ENCODE measurements at regions not wholly inside any gene's neighbourhood (a gene's known extent, or its start where the extent isn't known, plus 50 kb on each side); places are given as distances from the start of the nearest gene placed in this dataset.

DNA sequence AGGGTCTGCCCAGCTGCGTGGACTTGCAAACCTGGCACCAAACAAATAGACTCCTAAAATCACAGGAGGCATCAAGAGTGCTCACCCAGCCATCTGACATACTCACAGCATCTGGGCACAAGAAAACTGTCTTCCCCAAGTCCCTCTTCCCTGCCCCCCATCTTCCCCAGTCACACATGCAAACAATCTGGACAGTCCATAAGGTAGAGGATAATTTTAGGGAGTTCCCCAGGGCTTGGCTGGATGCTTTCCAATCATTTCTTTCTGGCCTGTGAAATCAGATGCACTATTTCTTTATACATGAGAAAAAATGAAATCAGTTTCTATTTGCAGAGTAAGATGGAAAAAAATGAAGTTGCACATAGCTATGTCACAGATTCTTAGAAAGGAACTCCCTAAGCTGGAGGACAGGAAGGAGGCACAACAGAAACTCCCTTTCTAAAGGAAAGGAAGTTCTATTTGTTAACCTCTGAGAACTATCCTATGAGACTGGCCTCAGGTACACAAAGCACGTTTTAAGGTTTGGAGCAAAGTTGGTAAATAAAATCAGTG lies 342.3 kb downstream of the HNRNPD start:
- TF ChIP-seq, protein P1, sequence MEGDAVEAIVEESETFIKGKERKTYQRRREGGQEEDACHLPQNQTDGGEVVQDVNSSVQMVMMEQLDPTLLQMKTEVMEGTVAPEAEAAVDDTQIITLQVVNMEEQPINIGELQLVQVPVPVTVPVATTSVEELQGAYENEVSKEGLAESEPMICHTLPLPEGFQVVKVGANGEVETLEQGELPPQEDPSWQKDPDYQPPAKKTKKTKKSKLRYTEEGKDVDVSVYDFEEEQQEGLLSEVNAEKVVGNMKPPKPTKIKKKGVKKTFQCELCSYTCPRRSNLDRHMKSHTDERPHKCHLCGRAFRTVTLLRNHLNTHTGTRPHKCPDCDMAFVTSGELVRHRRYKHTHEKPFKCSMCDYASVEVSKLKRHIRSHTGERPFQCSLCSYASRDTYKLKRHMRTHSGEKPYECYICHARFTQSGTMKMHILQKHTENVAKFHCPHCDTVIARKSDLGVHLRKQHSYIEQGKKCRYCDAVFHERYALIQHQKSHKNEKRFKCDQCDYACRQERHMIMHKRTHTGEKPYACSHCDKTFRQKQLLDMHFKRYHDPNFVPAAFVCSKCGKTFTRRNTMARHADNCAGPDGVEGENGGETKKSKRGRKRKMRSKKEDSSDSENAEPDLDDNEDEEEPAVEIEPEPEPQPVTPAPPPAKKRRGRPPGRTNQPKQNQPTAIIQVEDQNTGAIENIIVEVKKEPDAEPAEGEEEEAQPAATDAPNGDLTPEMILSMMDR (IDR thresholded peaks at IDR 0.05) = no peak
- no peak for TF ChIP-seq ZFX (IDR thresholded peaks at IDR 0.05; ENCODE audit: borderline replicate concordance)
- H3K27ac ChIP-seq = no peak overlapping the region

DNA sequence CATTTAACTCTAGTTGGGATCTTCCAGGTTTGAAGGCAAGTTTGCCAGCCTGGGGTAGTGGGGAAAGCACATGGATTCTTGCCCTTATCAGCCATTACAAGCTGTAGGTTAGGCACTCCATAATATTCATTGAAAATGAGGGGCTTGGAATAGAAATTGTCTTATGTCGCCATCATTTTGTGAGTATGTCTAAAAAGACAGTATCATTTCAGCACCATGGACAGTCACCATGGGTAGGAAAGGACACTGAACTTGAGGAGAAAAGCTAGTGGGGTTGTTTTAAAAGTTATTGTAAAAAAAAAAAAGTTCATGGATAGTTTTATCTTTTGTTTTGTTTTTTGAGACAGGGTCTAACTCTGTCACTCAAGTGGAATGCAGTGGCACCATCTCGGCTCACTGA lies 356.1 kb downstream of the HNRNPD start:
- H3K27ac ChIP-seq = no peak overlapping the region
- TF ChIP-seq ZFX (IDR thresholded peaks at IDR 0.05; ENCODE audit: borderline replicate concordance) = no peak
- TF ChIP-seq, protein P1 (IDR thresholded peaks at IDR 0.05) = no peak

DNA sequence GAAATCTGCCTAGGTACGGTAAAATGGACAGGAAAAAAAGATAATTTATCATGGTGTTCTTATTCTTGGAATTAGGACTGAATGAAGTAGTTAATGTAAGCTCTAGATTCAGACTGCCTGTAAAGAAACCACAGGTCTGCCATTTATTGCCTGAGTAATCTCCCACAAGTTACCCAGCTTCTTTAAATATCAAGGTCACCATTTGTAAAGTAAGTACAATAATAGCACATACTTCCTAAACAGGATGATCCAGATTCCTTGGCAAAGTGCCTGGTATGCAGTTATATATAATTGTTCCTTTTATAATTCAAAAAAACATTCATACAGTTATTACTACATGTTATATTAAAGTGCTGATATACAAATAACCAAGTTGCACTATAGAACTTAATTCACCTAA lies 368.6 kb downstream of the HNRNPD start:
- TF ChIP-seq ZFX (IDR thresholded peaks at IDR 0.05; ENCODE audit: borderline replicate concordance) = no peak
- TF ChIP-seq, protein P1 (IDR thresholded peaks at IDR 0.05) = no peak
- H3K27ac ChIP-seq = no peak overlapping the region

DNA sequence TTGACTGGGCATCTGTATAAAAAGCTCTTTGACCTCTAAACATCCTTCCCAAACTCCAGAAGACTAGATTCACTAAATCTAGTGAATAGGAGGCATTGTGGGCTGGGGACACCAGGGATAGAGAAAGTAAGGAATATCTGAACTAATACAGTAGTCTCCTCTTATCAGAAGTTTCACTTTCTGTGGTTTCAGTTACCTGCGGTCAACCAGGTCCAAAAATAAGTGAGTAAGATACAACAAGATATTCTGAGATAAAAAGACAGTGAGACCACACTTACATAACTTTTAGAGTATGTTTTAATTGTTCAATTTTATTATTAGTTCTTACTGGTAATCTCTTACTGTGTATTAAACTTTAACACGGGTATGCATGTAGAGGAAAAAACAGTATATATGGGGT lies 376.5 kb downstream of the HNRNPD start:
- no peak for TF ChIP-seq ZFX (IDR thresholded peaks at IDR 0.05; ENCODE audit: borderline replicate concordance)
- TF ChIP-seq, protein P1 (IDR thresholded peaks at IDR 0.05) = no peak
- H3K27ac ChIP-seq = no peak overlapping the region

DNA sequence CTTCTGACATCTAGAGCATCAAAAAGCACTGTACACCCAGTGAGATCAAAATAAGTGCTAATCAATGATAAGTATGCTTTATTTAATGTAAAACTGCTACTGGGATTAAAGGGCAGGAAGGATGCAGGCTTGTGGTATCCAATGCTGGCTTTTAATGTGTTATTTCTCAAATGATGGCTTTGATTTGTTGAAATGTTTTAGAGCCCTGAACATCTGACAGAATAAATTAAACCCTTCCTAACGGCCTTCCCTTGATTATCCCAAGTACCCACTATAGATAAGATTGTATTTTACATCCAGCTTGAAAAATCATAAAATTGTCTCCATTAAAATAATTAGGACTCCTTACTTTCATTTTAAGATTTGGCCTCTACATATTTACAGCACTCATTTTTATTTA lies 382.9 kb downstream of the HNRNPD start:
- TF ChIP-seq, protein P1 (IDR thresholded peaks at IDR 0.05) = no peak
- no peak for TF ChIP-seq ZFX (IDR thresholded peaks at IDR 0.05; ENCODE audit: borderline replicate concordance)
- no peak overlapping the region for H3K27ac ChIP-seq

DNA sequence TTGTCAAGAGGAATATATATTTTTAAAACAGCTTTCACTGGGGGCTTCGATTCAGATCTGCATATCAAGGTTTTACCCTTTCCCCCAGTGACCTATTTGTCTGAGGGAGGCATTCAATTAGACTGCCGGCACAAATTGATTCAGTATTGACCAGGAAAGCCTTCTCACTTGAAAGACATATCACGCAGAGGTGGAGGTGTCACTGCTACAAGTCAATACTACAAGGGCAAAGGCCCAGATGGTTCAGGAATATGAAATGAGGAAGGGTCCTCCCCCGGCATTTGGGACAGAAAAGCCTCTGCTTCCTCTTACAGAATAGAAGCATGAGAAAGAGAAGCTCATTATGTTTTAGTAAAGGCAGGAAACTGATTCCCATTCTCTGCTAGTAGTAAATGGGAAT lies 383.6 kb downstream of the HNRNPD start:
- H3K27ac ChIP-seq = no peak overlapping the region
- TF ChIP-seq, protein P1 (IDR thresholded peaks at IDR 0.05) = no peak
- no peak for TF ChIP-seq ZFX (IDR thresholded peaks at IDR 0.05; ENCODE audit: borderline replicate concordance)

DNA sequence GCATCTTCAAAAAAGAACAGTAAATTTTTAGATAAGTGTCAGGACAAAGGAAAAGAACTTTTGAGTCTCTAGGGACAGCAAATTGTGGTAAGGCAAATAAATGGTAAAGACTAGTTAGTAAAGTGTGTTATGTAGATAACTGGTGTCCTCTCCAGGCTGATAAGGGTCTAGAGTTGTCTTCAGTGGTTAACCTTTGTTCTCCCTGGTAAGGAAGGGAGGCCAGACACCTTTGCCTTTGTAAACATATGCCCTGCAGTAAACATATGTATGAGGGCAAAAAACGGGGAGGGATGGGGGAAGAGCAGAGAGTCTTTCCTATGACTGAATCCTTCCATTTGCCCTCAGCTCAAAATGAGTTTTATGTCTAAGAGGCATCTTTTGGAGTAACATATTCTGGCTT lies 384.6 kb downstream of the HNRNPD start:
- H3K27ac ChIP-seq = no peak overlapping the region
- TF ChIP-seq ZFX (IDR thresholded peaks at IDR 0.05; ENCODE audit: borderline replicate concordance) = no peak
- TF ChIP-seq, protein P1 (IDR thresholded peaks at IDR 0.05) = no peak

All from 22Rv1 (cell line).